ENCODE measurements at regions not wholly inside any gene's neighbourhood (a gene's known extent, or its start where the extent isn't known, plus 50 kb on each side); places are given as distances from the start of the nearest gene placed in this dataset.

- POLR2A ChIA-PET, result no interaction called here
- in situ Hi-C loops (cut with HindIII; ENCODE audit: extremely low pct_ligation_motif_present, low pct_unique_long_range_greater_than_20kb) (no loop called here), intact Hi-C loops (cut with micrococcal nuclease; ENCODE audit: unreplicated experiment) (no loop called here)
- Histone ChIP-seq H3K9ac (ENCODE audit: insufficient read depth, low read depth, low read length) (no peak overlapping the region), H3K4me1 (ENCODE audit: insufficient read depth, low read length) (no peaks in the 10 kb centered on the region), H2AFZ (ENCODE audit: low read length) (no peak overlapping the region), H4K20me1 (ENCODE audit: insufficient read depth, low read length) (no peaks in the 10 kb centered on the region), H3K4me2 (ENCODE audit: low read depth, low read length) (no peak overlapping the region), H3K4me3 (replicated peaks in 1 of 3; ENCODE audit: insufficient read depth in 1 of 3, low read depth in 2 of 3, low read length in 3 of 3) (no peak overlapping the region), H3K27ac (ENCODE audit: extremely low read length, insufficient read depth, low read length) (no peak overlapping the region), H3K36me3 (replicated peaks in 1 of 2; ENCODE audit: control insufficient read depth in 1 of 2, insufficient read depth in 2 of 2, low read length in 2 of 2) (no peaks in the 10 kb centered on the region), H3K79me2 (ENCODE audit: insufficient read depth, low read length) (no peaks in the 10 kb centered on the region), H3K9me3 (ENCODE audit: low read length) (no peaks in the 10 kb centered on the region), H3K27me3 (ENCODE audit: control insufficient read depth in 1 of 2, insufficient read depth in 2 of 2, low read length in 2 of 2) (no peaks in the 10 kb centered on the region; a peak in 1 of 5 replicates)
- WGBS (ENCODE audit: low lambda C conversion rate), result 1% methylated on average over 2 of the region's 2 CpGs
- no peak for FAIRE-seq
- no TSS peak for BruUV-seq (replicated peaks)
- DNase-seq (ENCODE audit: low spot score), result no peak
- TF ChIP-seq STAG1 (CRISPR knock-in tag; IDR thresholded peaks at IDR 0.05), result peak; percentile 40; the same call in 1 of the 2 replicates
- no peak for TF ChIP-seq SRF (IDR thresholded peaks at IDR 0.05; ENCODE audit: low read depth, low read length)
- TF ChIP-seq CTCF (CRISPR knock-in tag; IDR thresholded peaks at IDR 0.05), result peak; percentile 27; the same call in 1 of the 2 replicates
- CTCF ChIA-PET (ENCODE audit: low intra/inter-chr PET ratio, low total read pairs), result no interaction called here
- ATAC-seq, result peak; percentile 23; the same call in 1 of the 3 replicates
These were observed 74.6 kb downstream of the TRIM42 start for GRCh38 chr3:140752499-140752898.

DNA sequence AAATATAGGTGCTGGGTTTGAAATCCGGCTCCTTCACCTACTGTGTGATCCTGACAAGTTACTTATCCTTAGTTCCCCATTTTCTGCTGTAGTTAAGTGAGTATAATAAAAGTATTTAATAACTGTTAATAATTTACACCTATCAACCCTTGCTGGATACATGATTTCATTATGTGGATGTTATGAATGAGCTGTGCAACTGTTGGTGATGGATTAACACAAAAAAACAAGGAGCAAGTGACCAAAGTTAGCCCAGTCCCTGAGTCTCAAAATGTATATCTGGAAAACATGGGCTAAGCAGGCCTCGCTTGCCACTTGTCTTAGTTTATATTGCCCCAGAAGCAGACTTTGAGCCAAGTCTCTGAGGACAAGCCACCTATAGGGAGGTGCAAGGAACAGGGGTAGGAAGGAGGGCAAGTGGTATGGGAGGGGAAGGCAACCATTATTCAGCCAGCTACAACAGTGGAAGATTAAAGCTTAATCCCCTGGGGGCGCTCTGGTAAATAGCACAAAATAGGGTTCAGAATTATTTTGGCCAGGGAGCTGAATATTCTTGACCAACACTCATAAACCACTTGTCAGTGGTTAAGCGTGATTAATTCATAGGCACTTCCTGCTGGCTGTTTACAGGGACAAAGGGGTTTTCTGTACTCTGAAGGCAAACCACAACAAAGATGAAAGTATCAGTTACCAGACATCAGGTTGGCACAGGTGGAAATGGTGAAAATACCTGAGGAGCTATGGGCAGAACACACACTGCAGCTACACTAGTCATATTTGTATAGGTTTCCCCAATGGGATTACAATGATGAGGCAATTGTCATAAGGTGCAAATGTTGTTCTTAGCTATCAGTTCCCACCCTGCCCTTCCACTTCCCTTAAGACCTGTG is 76.2 kb downstream of the TRIM42 start:
- Histone ChIP-seq H3K79me2 (ENCODE audit: insufficient read depth, low read length) (no peaks in the 10 kb centered on the region), H3K9ac (ENCODE audit: insufficient read depth, low read depth, low read length) (no peak overlapping the region), H3K4me3 (replicated peaks in 1 of 3; ENCODE audit: insufficient read depth in 1 of 3, low read depth in 2 of 3, low read length in 3 of 3) (no peak overlapping the region), H2AFZ (ENCODE audit: low read length) (no peak overlapping the region), H3K4me2 (ENCODE audit: low read depth, low read length) (no peak overlapping the region), H3K4me1 (ENCODE audit: insufficient read depth, low read length) (no peaks in the 10 kb centered on the region), H4K20me1 (ENCODE audit: insufficient read depth, low read length) (no peaks in the 10 kb centered on the region), H3K36me3 (replicated peaks in 1 of 2; ENCODE audit: control insufficient read depth in 1 of 2, insufficient read depth in 2 of 2, low read length in 2 of 2) (no peaks in the 10 kb centered on the region), H3K27ac (ENCODE audit: extremely low read length, insufficient read depth, low read length) (no peak overlapping the region), H3K9me3 (ENCODE audit: low read length) (no peaks in the 10 kb centered on the region), H3K27me3 (ENCODE audit: control insufficient read depth in 1 of 2, insufficient read depth in 2 of 2, low read length in 2 of 2) (no peaks in the 10 kb centered on the region)
- WGBS (ENCODE audit: low lambda C conversion rate), result 6% methylated on average over 4 of the region's 4 CpGs
- POLR2A ChIA-PET, result no interaction called here
- intact Hi-C loops (cut with micrococcal nuclease; ENCODE audit: unreplicated experiment), result no loop called here
- CTCF ChIA-PET (ENCODE audit: low intra/inter-chr PET ratio, low total read pairs), result no interaction called here
- no peak for DNase-seq (ENCODE audit: low spot score)
- in situ Hi-C loops (cut with HindIII; ENCODE audit: extremely low pct_ligation_motif_present, low pct_unique_long_range_greater_than_20kb), result no loop called here
- ATAC-seq, result no peak
- FAIRE-seq, result no peak
- BruUV-seq (replicated peaks), result no TSS peak
- TF ChIP-seq, protein P1, sequence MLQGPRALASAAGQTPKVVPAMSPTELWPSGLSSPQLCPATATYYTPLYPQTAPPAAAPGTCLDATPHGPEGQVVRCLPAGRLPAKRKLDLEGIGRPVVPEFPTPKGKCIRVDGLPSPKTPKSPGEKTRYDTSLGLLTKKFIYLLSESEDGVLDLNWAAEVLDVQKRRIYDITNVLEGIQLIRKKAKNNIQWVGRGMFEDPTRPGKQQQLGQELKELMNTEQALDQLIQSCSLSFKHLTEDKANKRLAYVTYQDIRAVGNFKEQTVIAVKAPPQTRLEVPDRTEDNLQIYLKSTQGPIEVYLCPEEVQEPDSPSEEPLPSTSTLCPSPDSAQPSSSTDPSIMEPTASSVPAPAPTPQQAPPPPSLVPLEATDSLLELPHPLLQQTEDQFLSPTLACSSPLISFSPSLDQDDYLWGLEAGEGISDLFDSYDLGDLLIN (CRISPR knock-in tag; IDR thresholded peaks at IDR 0.05; ENCODE audit: borderline replicate concordance), result no peak
- TF ChIP-seq HNF4A (CRISPR knock-in tag; IDR thresholded peaks at IDR 0.05) (no peak), JUN (CRISPR knock-in tag; IDR thresholded peaks at IDR 0.05) (no peak), ZNF383 (CRISPR knock-in tag; IDR thresholded peaks at IDR 0.05; ENCODE audit: borderline replicate concordance) (no peak), ZNF619 (CRISPR knock-in tag; IDR thresholded peaks at IDR 0.05) (no peak), IRX3 (CRISPR knock-in tag; IDR thresholded peaks at IDR 0.05; ENCODE audit: borderline replicate concordance, low read depth) (no peak), CEBPZ (IDR thresholded peaks at IDR 0.05; ENCODE audit: low read length) (no peak), SMARCC2 (IDR thresholded peaks at IDR 0.05) (no peak)
